AG09309 (cell line): ENCODE measurements at regions not wholly inside any gene's neighbourhood (a gene's known extent, or its start where the extent isn't known, plus 50 kb on each side); places are given as distances from the start of the nearest gene placed in this dataset.

ENCODE experiments used
- DNase-seq: peaks from one replicate; pipeline ENCODE4 v3.0.0-alpha.2; 2010; ENCODE audit warnings: low read depth
- H3K4me3 ChIP-seq: 2 replicates; pipeline ENCODE4 v1.5.1; 2011; ENCODE audit warnings: mild to moderate bottlenecking, low read depth, low read length, moderate library complexity; ENCODE audit not compliant: control insufficient read depth
- CTCF ChIP-seq: IDR thresholded peaks from 2 replicates; pipeline ENCODE4 v1.5.1; 2011; ENCODE audit warnings: mild to moderate bottlenecking, low read depth, low read length, inconsistent platforms; ENCODE audit not compliant: insufficient read depth, control insufficient read depth; ENCODE audit errors: missing control alignments

GRCh38 chr5:108653201-108653600, 94.5 kb upstream of the FER start:
- DNase-seq, result no peak
- no peak overlapping the region for H3K4me3 ChIP-seq
- TF ChIP-seq CTCF, result no peak

- no peak overlapping the region for H3K4me3 ChIP-seq
- no peak for DNase-seq
- no peak for TF ChIP-seq CTCF
These were observed 96.7 kb upstream of the FER start for GRCh38 chr5:108650997-108651396.

GRCh38 chr5:108649646-108650045, 98.1 kb upstream of the FER start:
- DNase-seq, result no peak
- TF ChIP-seq CTCF, result no peak
- no peak overlapping the region for H3K4me3 ChIP-seq

GRCh38 chr5:108649106-108649505, 98.6 kb upstream of the FER start:
- TF ChIP-seq CTCF, result no peak
- H3K4me3 ChIP-seq, result no peak overlapping the region
- DNase-seq, result no peak

- no peak overlapping the region for H3K4me3 ChIP-seq
- TF ChIP-seq CTCF, result peak; percentile 90
- DNase-seq, result peak; percentile 31
These were observed 105.4 kb upstream of the FER start for GRCh38 chr5:108642170-108642906.

GRCh38 chr5:108641596-108641995, 106.1 kb upstream of the FER start:
- TF ChIP-seq CTCF, result no peak
- no peak overlapping the region for H3K4me3 ChIP-seq
- DNase-seq, result no peak
